Activated effector memory CD4-positive, alpha-beta T cell treated with anti-CD3 and anti-CD28 coated beads, Interleukin-2, amount 50 U/mL, for 16 hours (primary cell): ENCODE measurements at regions not wholly inside any gene's neighbourhood (a gene's known extent, or its start where the extent isn't known, plus 50 kb on each side); places are given as distances from the start of the nearest gene placed in this dataset.

Source experiments
- DNase-seq: peaks from one replicate; pipeline ENCODE4 v3.0.0-alpha.2; 2020

- no peak for DNase-seq
Measured at GRCh38 chr15:62758126-62758951, 284.2 kb upstream of the TPM1 start.

GRCh38 chr15:62758952-62759349 is 283.6 kb upstream of the TPM1 start:
- DNase-seq = no peak

GRCh38 chr15:62760538-62760937 is 282.0 kb upstream of the TPM1 start:
- DNase-seq = no peak

- no peak for DNase-seq
Measured at GRCh38 chr15:62765916-62766315, 276.6 kb upstream of the TPM1 start.

- no peak for DNase-seq
Measured at GRCh38 chr15:62766599-62766998, 275.9 kb upstream of the TPM1 start.

GRCh38 chr15:62769604-62770003 is 272.9 kb upstream of the TPM1 start:
- no peak for DNase-seq

- DNase-seq = no peak
Measured at GRCh38 chr15:62770111-62770660, 272.4 kb upstream of the TPM1 start.

GRCh38 chr15:62770752-62771151 is 271.8 kb upstream of the TPM1 start:
- no peak for DNase-seq

GRCh38 chr15:62771234-62771633 is 271.3 kb upstream of the TPM1 start:
- no peak for DNase-seq

GRCh38 chr15:62773369-62774165 is 269.0 kb upstream of the TPM1 start:
- no peak for DNase-seq

GRCh38 chr15:62775932-62776331 is 266.6 kb upstream of the TPM1 start:
- no peak for DNase-seq

- DNase-seq = no peak
Measured at GRCh38 chr15:62777671-62778070, 264.9 kb upstream of the TPM1 start.

- no peak for DNase-seq
Measured at GRCh38 chr15:62779036-62779770, 263.3 kb upstream of the TPM1 start.

GRCh38 chr15:62779899-62780298 is 262.6 kb upstream of the TPM1 start:
- no peak for DNase-seq

GRCh38 chr15:62781081-62781497 is 261.5 kb upstream of the TPM1 start:
- no peak for DNase-seq

GRCh38 chr15:62782071-62782841 is 260.3 kb upstream of the TPM1 start:
- no peak for DNase-seq

GRCh38 chr15:62782896-62783295 is 259.7 kb upstream of the TPM1 start:
- no peak for DNase-seq

- DNase-seq = no peak
Measured at GRCh38 chr15:62783303-62783957, 259.1 kb upstream of the TPM1 start.

GRCh38 chr15:62785881-62786828 is 256.4 kb upstream of the TPM1 start:
- DNase-seq = no peak

- no peak for DNase-seq
Measured at GRCh38 chr15:62787401-62787800, 255.1 kb upstream of the TPM1 start.

GRCh38 chr15:62788224-62788623 is 254.3 kb upstream of the TPM1 start:
- no peak for DNase-seq
